IMR-90 (cell line): ENCODE measurements at regions not wholly inside any gene's neighbourhood (a gene's known extent, or its start where the extent isn't known, plus 50 kb on each side); places are given as distances from the start of the nearest gene placed in this dataset.

Experiments
- ATAC-seq: fragments of 200-7000 bp; cut with Tn5 transposase; 2 replicates; pipeline ENCODE4 v1.9.1; 2020; ENCODE audit warnings: low read depth, mild to moderate bottlenecking, moderate library complexity
- BruUV-seq: library from RNA; stranded (reverse); fragments of 400-500 nt; replicated peaks from 2 replicates; lab custom pipeline; 2021; lab: Mats Ljungman, UMichigan
- CTCF ChIA-PET: fragments of 300-600 bp; formaldehyde crosslinking; extraction: SDS; loops from one replicate; lab custom pipeline; 2021; ENCODE audit warnings: antibody characterized with exemption; lab: Yijun Ruan, JAX
- POLR2A ChIA-PET: fragments of 300-600 bp; sonication (Branson Sonifier 250); formaldehyde crosslinking; loops from one replicate; lab custom pipeline; 2022; ENCODE audit warnings: antibody characterized with exemption; ENCODE audit not compliant: unreplicated experiment; lab: Charles Lee
- DNase-seq: peaks from one replicate; pipeline ENCODE4 v3.0.0; 2013
- H2AFZ ChIP-seq: replicated peaks from 2 replicates; pipeline ENCODE3; 2013; ENCODE audit warnings: low read length, mild to moderate bottlenecking; ENCODE audit not compliant: poor library complexity
- H2AK5ac ChIP-seq: 2 replicates; pipeline ENCODE4 v1.6.1; 2013; ENCODE audit warnings: low read depth, low read length, inconsistent platforms
- H2AK9ac ChIP-seq: replicated peaks from 2 replicates; pipeline ENCODE3; 2013; ENCODE audit warnings: mild to moderate bottlenecking, low read depth, low read length, moderate library complexity; ENCODE audit not compliant: poor library complexity
- H2BK120ac ChIP-seq: 2 replicates; pipeline ENCODE4 v1.6.1; 2013; ENCODE audit warnings: low read depth, low read length, inconsistent platforms
- H2BK15ac ChIP-seq: 3 replicates; pipeline ENCODE4 v1.6.1; 2013; ENCODE audit warnings: low read depth, low read length, inconsistent platforms
- H2BK20ac ChIP-seq: 2 replicates; pipeline ENCODE4 v1.6.1; 2013; ENCODE audit warnings: low read depth, mild to moderate bottlenecking, inconsistent platforms, low read length, moderate library complexity
- H2BK5ac ChIP-seq: 2 replicates; pipeline ENCODE4 v1.6.1; 2013; ENCODE audit warnings: mild to moderate bottlenecking, low read depth, low read length, inconsistent platforms; ENCODE audit not compliant: poor library complexity, severe bottlenecking
- H3K14ac ChIP-seq: replicated peaks from 2 replicates; pipeline ENCODE4 v1.6.1; 2013; ENCODE audit warnings: low read depth, low read length, inconsistent platforms
- H3K18ac ChIP-seq: 2 replicates; pipeline ENCODE4 v1.6.1; 2013; ENCODE audit warnings: low read depth, low read length, control low read depth
- H3K23ac ChIP-seq: 2 replicates; pipeline ENCODE4 v1.6.1; 2013; ENCODE audit warnings: low read depth, low read length, inconsistent platforms
- H3K27ac ChIP-seq: 2 replicates; pipeline ENCODE4 v1.5.1; 2013; ENCODE audit warnings: mild to moderate bottlenecking, control low read depth, low read length; ENCODE audit not compliant: insufficient read depth
- H3K27me3 ChIP-seq: 2 replicates; pipeline ENCODE4 v1.6.1; 2013; ENCODE audit warnings: low read length; ENCODE audit not compliant: control insufficient read depth, insufficient read depth
- H3K36me3 ChIP-seq: 2 replicates; pipeline ENCODE4 v1.6.1; 2013; ENCODE audit warnings: low read length, mixed read lengths; ENCODE audit not compliant: control insufficient read depth, insufficient read depth
- H3K4ac ChIP-seq: 2 replicates; pipeline ENCODE4 v1.6.1; 2013; ENCODE audit warnings: low read depth, low read length, inconsistent platforms
- H3K4me1 ChIP-seq: 2 replicates; pipeline ENCODE4 v1.6.1; 2013; ENCODE audit warnings: low read length, mixed read lengths; ENCODE audit not compliant: control insufficient read depth, insufficient read depth
- H3K4me2 ChIP-seq: 2 replicates; pipeline ENCODE4 v1.6.1; 2013; ENCODE audit warnings: low read depth, mild to moderate bottlenecking, control low read depth, low read length, moderate library complexity
- H3K4me3 ChIP-seq: 2 replicates; pipeline ENCODE4 v1.5.1; 2013; ENCODE audit warnings: low read depth, mild to moderate bottlenecking, control low read depth, low read length, moderate library complexity; ENCODE audit not compliant: insufficient read depth
- H3K56ac ChIP-seq: 2 replicates; pipeline ENCODE4 v1.6.1; 2013; ENCODE audit warnings: low read length, inconsistent platforms; ENCODE audit not compliant: insufficient read depth; ENCODE audit errors: extremely low read depth
- H3K79me1 ChIP-seq, 2 experiments: 2 replicates each; pipeline ENCODE4 v1.6.1; 2013; ENCODE audit warnings: low read length in 2 of 2, inconsistent platforms in 1 of 2, low read depth in 1 of 2
- H3K9ac ChIP-seq: 2 replicates; pipeline ENCODE4 v1.6.1; 2013; ENCODE audit warnings: low read depth, low read length, control low read depth
- H3K9me1 ChIP-seq: 2 replicates; pipeline ENCODE4 v1.6.1; 2013; ENCODE audit warnings: low read length, inconsistent platforms; ENCODE audit not compliant: insufficient read depth
- H3K9me3 ChIP-seq: 2 replicates; pipeline ENCODE4 v1.6.1; 2013; ENCODE audit warnings: low read length; ENCODE audit not compliant: control insufficient read depth, insufficient read depth
- H4K20me1 ChIP-seq: 2 replicates; pipeline ENCODE4 v1.6.1; 2013; ENCODE audit warnings: low read length, inconsistent platforms; ENCODE audit not compliant: insufficient read depth
- H4K5ac ChIP-seq: 2 replicates; pipeline ENCODE4 v1.6.1; 2013; ENCODE audit warnings: mild to moderate bottlenecking, low read depth, low read length, control low read depth
- H4K8ac ChIP-seq, 2 experiments: 2 replicates each; pipeline ENCODE4 v1.6.1; 2013; ENCODE audit warnings: low read depth in 2 of 2, low read length in 2 of 2, control low read depth in 1 of 2, inconsistent platforms in 1 of 2
- H4K91ac ChIP-seq: 2 replicates; pipeline ENCODE4 v1.6.1; 2013; ENCODE audit warnings: low read depth, low read length, inconsistent platforms; ENCODE audit not compliant: insufficient read depth
- CHD1 ChIP-seq: IDR thresholded peaks from 2 replicates; pipeline ENCODE4 v1.6.1; 2012; ENCODE audit warnings: low read depth, low read length, improper control_type of control experiment
- FOS ChIP-seq: fragments of 150-350 bp; IDR thresholded peaks from 2 replicates; pipeline ENCODE4 v1.6.1; 2016; ENCODE audit warnings: low read depth, low read length
- MAFK ChIP-seq: IDR thresholded peaks from 2 replicates; pipeline ENCODE4 v1.6.1; 2012; ENCODE audit warnings: low read depth, low read length, improper control_type of control experiment
- MXI1 ChIP-seq: IDR thresholded peaks from 2 replicates; pipeline ENCODE4 v1.6.1; 2012; ENCODE audit warnings: low read depth, mild to moderate bottlenecking, low read length, moderate library complexity, borderline replicate concordance
- NFE2L2 ChIP-seq: fragments of 150-350 bp; IDR thresholded peaks from 2 replicates; pipeline ENCODE4 v1.6.1; 2016; ENCODE audit warnings: low read depth, mild to moderate bottlenecking, low read length
- POLR2A ChIP-seq: IDR thresholded peaks from 2 replicates; pipeline ENCODE4 v1.6.1; 2012; ENCODE audit warnings: mild to moderate bottlenecking, low read depth, low read length
- RCOR1 ChIP-seq: IDR thresholded peaks from 2 replicates; pipeline ENCODE4 v1.6.1; 2012; ENCODE audit warnings: mild to moderate bottlenecking, low read length, improper control_type of control experiment; ENCODE audit not compliant: insufficient replicate concordance
- SMC3 ChIP-seq: fragments of 150-350 bp; IDR thresholded peaks from 2 replicates; pipeline ENCODE4 v1.6.1; 2016; ENCODE audit warnings: low read depth, mild to moderate bottlenecking, antibody characterized with exemption, low read length, moderate library complexity
- WGBS, 2 experiments: methylation state at CpG; one replicate each; pipeline versions ENCODE4 v1.1.5 to v1.1.7; 2013; ENCODE audit warnings: missing lambda C conversion rate in 2 of 2; ENCODE audit not compliant: insufficient read length in 1 of 2; ENCODE audit errors: extremely low coverage in 2 of 2; 5-methylcytosine and 5-hydroxymethylcytosine counted together
- dilution Hi-C: fragments of 300-500 bp; cut with HindIII; formaldehyde crosslinking; loops from one replicate; pipeline ENCODE4 v1.14.3; 2018; ENCODE audit warnings: low sequenced_read_pairs; ENCODE audit not compliant: unreplicated experiment
- in situ Hi-C: fragments of 300-500 bp; cut with MboI; formaldehyde crosslinking; loops from 3 replicates; pipeline ENCODE4 v1.14.3; 2019; ENCODE audit warnings: low sequenced_read_pairs, inconsistent platforms, mixed read lengths
- intact Hi-C: fragments of 100-400 bp; cut with micrococcal nuclease; formaldehyde crosslinking; loops from 2 replicates; pipeline ENCODE4 v1.10.0; 2022
- TF ChIP-seq, protein P1 (sequence below): conservative IDR thresholded peaks from 2 replicates; pipeline ENCODE4 v1.5.1; 2012; ENCODE audit warnings: mild to moderate bottlenecking, low read depth, low read length, improper control_type of control experiment
- TF ChIP-seq, protein P2 (sequence below): fragments of 150-350 bp; IDR thresholded peaks from 2 replicates; pipeline ENCODE4 v1.6.1; 2017; ENCODE audit warnings: mild to moderate bottlenecking, antibody characterized with exemption, low read length, low read depth

DNA sequence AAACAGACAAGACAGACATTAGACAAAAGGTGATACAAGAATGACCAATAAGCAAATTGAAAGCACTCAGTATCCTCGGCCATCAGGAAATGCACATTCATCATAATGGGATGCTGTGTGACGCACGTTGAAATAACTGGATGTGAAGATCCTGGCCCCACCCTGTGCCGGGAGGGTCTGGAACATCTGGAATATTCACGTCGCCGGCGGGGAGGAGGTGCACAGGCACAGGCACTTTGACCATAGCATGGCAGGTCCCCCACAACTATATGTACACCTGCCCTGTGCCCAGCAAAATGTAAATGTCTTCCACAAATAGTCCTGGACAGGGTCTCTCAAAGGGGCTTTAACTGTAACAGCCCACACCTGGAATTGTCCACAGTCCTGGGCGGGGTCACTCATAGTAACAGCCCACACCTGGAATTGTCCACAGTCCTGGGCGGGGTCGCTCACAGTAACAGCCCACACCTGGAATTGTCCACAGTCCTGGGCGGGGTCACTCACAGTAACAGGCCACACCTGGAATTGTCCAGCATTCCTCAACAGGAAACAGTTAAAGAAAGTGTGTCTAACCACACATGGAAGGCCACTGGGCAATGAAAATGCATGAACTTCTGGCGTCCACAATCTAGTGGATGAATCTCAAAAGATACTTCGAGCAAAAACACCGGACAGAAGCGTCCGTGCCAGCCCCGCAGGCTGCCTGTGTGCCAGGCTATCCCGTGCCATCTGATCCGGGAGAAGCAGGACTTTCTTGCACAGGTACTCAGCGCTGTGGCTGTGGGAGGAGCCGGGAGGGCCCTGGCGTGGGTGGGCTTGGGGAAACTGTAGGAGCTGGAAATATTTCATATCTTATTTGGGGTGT, 113.4 kb downstream of the RTP5 start:
- Histone ChIP-seq H2BK120ac (no peak overlapping the region), H2BK5ac (no peak overlapping the region), H4K91ac (no peak overlapping the region), H2BK15ac (no peak overlapping the region), H3K18ac (no peak overlapping the region), H3K56ac (no peak overlapping the region), H3K27ac (no peak overlapping the region), H4K5ac (no peak overlapping the region), H3K4me3 (no peak overlapping the region), H3K14ac (no peak overlapping the region), H2AFZ (no peak overlapping the region), H3K4me2 (no peak overlapping the region), H4K8ac (no peak overlapping the region), H3K9ac (no peak overlapping the region), H2AK5ac (no peak overlapping the region), H2BK20ac (no peak overlapping the region), H3K23ac (no peak overlapping the region), H3K36me3 (no peaks in the 10 kb centered on the region), H3K9me3 (peaks cover 12% of the 10 kb centered on the region), H2AK9ac (no peak overlapping the region), H3K4me1 (no peaks in the 10 kb centered on the region), H3K4ac (no peak overlapping the region), H4K20me1 (no peaks in the 10 kb centered on the region), H3K9me1 (no peaks in the 10 kb centered on the region), H3K79me1 (no peaks in the 10 kb centered on the region), H3K27me3 (peaks cover 6% of the 10 kb centered on the region; the same call in 1 of the 2 replicates)
- no peak for ATAC-seq
- CTCF ChIA-PET, result no interaction called here
- dilution Hi-C loops (no loop called here), intact Hi-C loops (no loop called here), in situ Hi-C loops (no loop called here)
- DNase-seq, result no peak
- BruUV-seq, result no TSS peak
- WGBS, 2 experiments, result 84% methylated on average over 13 of the region's 23 CpGs; no CpG with 5 or more reads in 1 of the 2 experiments
- POLR2A ChIA-PET, result no interaction called here
- TF ChIP-seq SMC3 (no peak), RCOR1 (no peak), CHD1 (no peak), NFE2L2 (no peak), FOS (no peak), POLR2A (no peak), MAFK (no peak), MXI1 (no peak)
- TF ChIP-seq, protein P1, sequence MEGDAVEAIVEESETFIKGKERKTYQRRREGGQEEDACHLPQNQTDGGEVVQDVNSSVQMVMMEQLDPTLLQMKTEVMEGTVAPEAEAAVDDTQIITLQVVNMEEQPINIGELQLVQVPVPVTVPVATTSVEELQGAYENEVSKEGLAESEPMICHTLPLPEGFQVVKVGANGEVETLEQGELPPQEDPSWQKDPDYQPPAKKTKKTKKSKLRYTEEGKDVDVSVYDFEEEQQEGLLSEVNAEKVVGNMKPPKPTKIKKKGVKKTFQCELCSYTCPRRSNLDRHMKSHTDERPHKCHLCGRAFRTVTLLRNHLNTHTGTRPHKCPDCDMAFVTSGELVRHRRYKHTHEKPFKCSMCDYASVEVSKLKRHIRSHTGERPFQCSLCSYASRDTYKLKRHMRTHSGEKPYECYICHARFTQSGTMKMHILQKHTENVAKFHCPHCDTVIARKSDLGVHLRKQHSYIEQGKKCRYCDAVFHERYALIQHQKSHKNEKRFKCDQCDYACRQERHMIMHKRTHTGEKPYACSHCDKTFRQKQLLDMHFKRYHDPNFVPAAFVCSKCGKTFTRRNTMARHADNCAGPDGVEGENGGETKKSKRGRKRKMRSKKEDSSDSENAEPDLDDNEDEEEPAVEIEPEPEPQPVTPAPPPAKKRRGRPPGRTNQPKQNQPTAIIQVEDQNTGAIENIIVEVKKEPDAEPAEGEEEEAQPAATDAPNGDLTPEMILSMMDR, result no peak
- TF ChIP-seq, protein P2, sequence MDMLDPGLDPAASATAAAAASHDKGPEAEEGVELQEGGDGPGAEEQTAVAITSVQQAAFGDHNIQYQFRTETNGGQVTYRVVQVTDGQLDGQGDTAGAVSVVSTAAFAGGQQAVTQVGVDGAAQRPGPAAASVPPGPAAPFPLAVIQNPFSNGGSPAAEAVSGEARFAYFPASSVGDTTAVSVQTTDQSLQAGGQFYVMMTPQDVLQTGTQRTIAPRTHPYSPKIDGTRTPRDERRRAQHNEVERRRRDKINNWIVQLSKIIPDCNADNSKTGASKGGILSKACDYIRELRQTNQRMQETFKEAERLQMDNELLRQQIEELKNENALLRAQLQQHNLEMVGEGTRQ, result no peak
